ENCODE measurements at regions not wholly inside any gene's neighbourhood (a gene's known extent, or its start where the extent isn't known, plus 50 kb on each side); places are given as distances from the start of the nearest gene placed in this dataset.

- DNase-seq (no peak), ATAC-seq (ENCODE audit: insufficient read depth, low FRiP score) (no peak)
- H3K4me3 ChIP-seq: no peak overlapping the region
- no peaks in the 10 kb centered on the region for H3K36me3 ChIP-seq (ENCODE audit: control insufficient read depth in 4 of 4, insufficient read depth in 4 of 4, low read length in 4 of 4)
- no peak for TF ChIP-seq CTCF (IDR thresholded peaks at IDR 0.05; ENCODE audit: control extremely low read depth, extremely low read depth)
- WGBS, 2 donors: 45 to 51% methylated on average over 7 of the region's 7 CpGs
- H3K9ac ChIP-seq (ENCODE audit: insufficient read depth in 1 of 2, low read length in 2 of 2): no peak overlapping the region
- H3K4me1 ChIP-seq (ENCODE audit: control insufficient read depth in 5 of 5, insufficient read depth in 5 of 5, low read length in 5 of 5): peaks cover 0 to 3% (median 0%) of the 10 kb centered on the region in 5 donors
- H3K27ac ChIP-seq (ENCODE audit: low read depth in 1 of 2, low read length in 1 of 2): no peak overlapping the region
- peaks cover 0 to 5% (median 2%) of the 10 kb centered on the region in 3 donors for H3K27me3 ChIP-seq (ENCODE audit: control insufficient read depth in 3 of 3, insufficient read depth in 3 of 3, low read length in 2 of 3)
- H3K9me3 ChIP-seq (ENCODE audit: control insufficient read depth in 4 of 4, insufficient read depth in 3 of 4, low read length in 3 of 4): no peaks in the 10 kb centered on the region
Observed at GRCh38 chr17:74032222-74032621, 171.3 kb upstream of the RPL38 start.

GRCh38 chr17:74037320-74037719 lies 166.2 kb upstream of the RPL38 start:
- no peak for TF ChIP-seq CTCF (IDR thresholded peaks at IDR 0.05; ENCODE audit: control extremely low read depth, extremely low read depth)
- no peak for ATAC-seq (ENCODE audit: insufficient read depth, low FRiP score)
- peak; percentile 43 to 63 (median 59) for DNase-seq
- Histone ChIP-seq H3K9me3 (ENCODE audit: control insufficient read depth in 4 of 4, insufficient read depth in 3 of 4, low read length in 3 of 4) (no peaks in the 10 kb centered on the region), H3K4me3 (no peak overlapping the region), H3K9ac (ENCODE audit: insufficient read depth in 1 of 2, low read length in 2 of 2) (no peak overlapping the region), H3K27me3 (ENCODE audit: control insufficient read depth in 3 of 3, insufficient read depth in 3 of 3, low read length in 2 of 3) (peaks cover 0 to 2% (median 0%) of the 10 kb centered on the region in 3 donors), H3K4me1 (ENCODE audit: control insufficient read depth in 5 of 5, insufficient read depth in 5 of 5, low read length in 5 of 5) (peaks cover 0 to 6% (median 0%) of the 10 kb centered on the region in 5 donors), H3K27ac (ENCODE audit: low read depth in 1 of 2, low read length in 1 of 2) (no peak overlapping the region), H3K36me3 (ENCODE audit: control insufficient read depth in 4 of 4, insufficient read depth in 4 of 4, low read length in 4 of 4) (no peaks in the 10 kb centered on the region)
- WGBS, 2 donors: 22 to 28% methylated on average over 4 of the region's 4 CpGs

GRCh38 chr17:74040291-74040690 lies 163.2 kb upstream of the RPL38 start:
- no peaks in the 10 kb centered on the region for H3K27me3 ChIP-seq (ENCODE audit: control insufficient read depth in 3 of 3, insufficient read depth in 3 of 3, low read length in 2 of 3)
- DNase-seq: no peak
- no peak for TF ChIP-seq CTCF (IDR thresholded peaks at IDR 0.05; ENCODE audit: control extremely low read depth, extremely low read depth)
- ATAC-seq (ENCODE audit: insufficient read depth, low FRiP score): no peak
- no peak overlapping the region for H3K27ac ChIP-seq (ENCODE audit: low read depth in 1 of 2, low read length in 1 of 2)
- no peak overlapping the region for H3K9ac ChIP-seq (ENCODE audit: insufficient read depth in 1 of 2, low read length in 2 of 2)
- 90 to 91% methylated on average over 9 of the region's 9 CpGs for WGBS, 2 donors
- H3K4me3 ChIP-seq: no peak overlapping the region
- H3K9me3 ChIP-seq (ENCODE audit: control insufficient read depth in 4 of 4, insufficient read depth in 3 of 4, low read length in 3 of 4): no peaks in the 10 kb centered on the region
- peaks cover 0 to 6% (median 0%) of the 10 kb centered on the region in 5 donors for H3K4me1 ChIP-seq (ENCODE audit: control insufficient read depth in 5 of 5, insufficient read depth in 5 of 5, low read length in 5 of 5)
- H3K36me3 ChIP-seq (ENCODE audit: control insufficient read depth in 4 of 4, insufficient read depth in 4 of 4, low read length in 4 of 4): no peaks in the 10 kb centered on the region

- 91 to 93% methylated on average over 12 of the region's 12 CpGs for WGBS, 2 donors
- DNase-seq (no peak), ATAC-seq (ENCODE audit: insufficient read depth, low FRiP score) (no peak)
- H3K9ac ChIP-seq (ENCODE audit: insufficient read depth in 1 of 2, low read length in 2 of 2): no peak overlapping the region
- H3K9me3 ChIP-seq (ENCODE audit: control insufficient read depth in 4 of 4, insufficient read depth in 3 of 4, low read length in 3 of 4): no peaks in the 10 kb centered on the region
- no peaks in the 10 kb centered on the region for H3K27me3 ChIP-seq (ENCODE audit: control insufficient read depth in 3 of 3, insufficient read depth in 3 of 3, low read length in 2 of 3)
- TF ChIP-seq CTCF (IDR thresholded peaks at IDR 0.05; ENCODE audit: control extremely low read depth, extremely low read depth): no peak
- H3K4me3 ChIP-seq: no peak overlapping the region
- H3K36me3 ChIP-seq (ENCODE audit: control insufficient read depth in 4 of 4, insufficient read depth in 4 of 4, low read length in 4 of 4): no peaks in the 10 kb centered on the region
- H3K27ac ChIP-seq (ENCODE audit: low read depth in 1 of 2, low read length in 1 of 2): no peak overlapping the region
- H3K4me1 ChIP-seq (ENCODE audit: control insufficient read depth in 5 of 5, insufficient read depth in 5 of 5, low read length in 5 of 5): peaks cover 0 to 6% (median 0%) of the 10 kb centered on the region in 5 donors
Observed at GRCh38 chr17:74040729-74041128, 162.7 kb upstream of the RPL38 start.

All from lung (tissue), 11 donors.